ENCODE measurements at regions not wholly inside any gene's neighbourhood (a gene's known extent, or its start where the extent isn't known, plus 50 kb on each side); places are given as distances from the start of the nearest gene placed in this dataset.
"Not testable (repeated sequence)": the region's sequence is repeated elsewhere in the genome, so short reads cannot be mapped to it uniquely, and the experiment has no call there.

GRCh38 chr4:78704981-78705683, 71.0 kb upstream of the BMP2K start:
- H3K4me3 ChIP-seq (ENCODE audit: low read depth, low read length) = no peak overlapping the region
- H3K36me3 ChIP-seq (ENCODE audit: control insufficient read depth, insufficient read depth, low read length) = no peaks in the 10 kb centered on the region
- no peaks in the 10 kb centered on the region for H3K27me3 ChIP-seq (ENCODE audit: control insufficient read depth, insufficient read depth, low read length)
- no peak for DNase-seq (ENCODE audit: low read depth)
- TF ChIP-seq CTCF (IDR thresholded peaks at IDR 0.05; ENCODE audit: insufficient read depth, low read length, poor library complexity, severe bottlenecking) = no peak

GRCh38 chr4:78706302-78706701, 69.8 kb upstream of the BMP2K start:
- no peak overlapping the region for H3K4me3 ChIP-seq (ENCODE audit: low read depth, low read length)
- no peaks in the 10 kb centered on the region for H3K27me3 ChIP-seq (ENCODE audit: control insufficient read depth, insufficient read depth, low read length)
- no peak for DNase-seq (ENCODE audit: low read depth)
- H3K36me3 ChIP-seq (ENCODE audit: control insufficient read depth, insufficient read depth, low read length) = no peaks in the 10 kb centered on the region
- TF ChIP-seq CTCF (IDR thresholded peaks at IDR 0.05; ENCODE audit: insufficient read depth, low read length, poor library complexity, severe bottlenecking) = no peak

- TF ChIP-seq CTCF (IDR thresholded peaks at IDR 0.05; ENCODE audit: insufficient read depth, low read length, poor library complexity, severe bottlenecking) = no peak
- no peak for DNase-seq (ENCODE audit: low read depth)
- no peak overlapping the region for H3K4me3 ChIP-seq (ENCODE audit: low read depth, low read length)
- H3K27me3 ChIP-seq (ENCODE audit: control insufficient read depth, insufficient read depth, low read length) = no peaks in the 10 kb centered on the region
- H3K36me3 ChIP-seq (ENCODE audit: control insufficient read depth, insufficient read depth, low read length) = no peaks in the 10 kb centered on the region
Observed at GRCh38 chr4:78707268-78707667, 68.9 kb upstream of the BMP2K start.

- DNase-seq (ENCODE audit: low read depth) = no peak
- Histone ChIP-seq H3K27me3 (ENCODE audit: control insufficient read depth, insufficient read depth, low read length) (no peaks in the 10 kb centered on the region), H3K36me3 (ENCODE audit: control insufficient read depth, insufficient read depth, low read length) (no peaks in the 10 kb centered on the region), H3K4me3 (ENCODE audit: low read depth, low read length) (no peak overlapping the region)
- no peak for TF ChIP-seq CTCF (IDR thresholded peaks at IDR 0.05; ENCODE audit: insufficient read depth, low read length, poor library complexity, severe bottlenecking)
Observed at GRCh38 chr4:78707793-78708192, 68.4 kb upstream of the BMP2K start.

GRCh38 chr4:78710536-78710935, 65.6 kb upstream of the BMP2K start:
- Histone ChIP-seq H3K4me3 (ENCODE audit: low read depth, low read length) (no peak overlapping the region), H3K27me3 (ENCODE audit: control insufficient read depth, insufficient read depth, low read length) (no peaks in the 10 kb centered on the region), H3K36me3 (ENCODE audit: control insufficient read depth, insufficient read depth, low read length) (no peaks in the 10 kb centered on the region)
- no peak for TF ChIP-seq CTCF (IDR thresholded peaks at IDR 0.05; ENCODE audit: insufficient read depth, low read length, poor library complexity, severe bottlenecking)
- no peak for DNase-seq (ENCODE audit: low read depth)

GRCh38 chr4:78711676-78712075, 64.5 kb upstream of the BMP2K start:
- H3K4me3 ChIP-seq (ENCODE audit: low read depth, low read length) = no peak overlapping the region
- no peak for TF ChIP-seq CTCF (IDR thresholded peaks at IDR 0.05; ENCODE audit: insufficient read depth, low read length, poor library complexity, severe bottlenecking)
- H3K36me3 ChIP-seq (ENCODE audit: control insufficient read depth, insufficient read depth, low read length) = no peaks in the 10 kb centered on the region
- DNase-seq (ENCODE audit: low read depth) = no peak
- no peaks in the 10 kb centered on the region for H3K27me3 ChIP-seq (ENCODE audit: control insufficient read depth, insufficient read depth, low read length)

- not testable (repeated sequence) for H3K27me3 ChIP-seq (ENCODE audit: control insufficient read depth, insufficient read depth, low read length); H3K4me3 ChIP-seq (ENCODE audit: low read depth, low read length); DNase-seq (ENCODE audit: low read depth); H3K36me3 ChIP-seq (ENCODE audit: control insufficient read depth, insufficient read depth, low read length)
Observed at GRCh38 chr4:78714598-78714997, 61.6 kb upstream of the BMP2K start.

GRCh38 chr4:78715372-78715771, 60.8 kb upstream of the BMP2K start:
- H3K27me3 ChIP-seq (ENCODE audit: control insufficient read depth, insufficient read depth, low read length); DNase-seq (ENCODE audit: low read depth); H3K4me3 ChIP-seq (ENCODE audit: low read depth, low read length); H3K36me3 ChIP-seq (ENCODE audit: control insufficient read depth, insufficient read depth, low read length): not testable (repeated sequence)

GRCh38 chr4:78717712-78718111, 58.4 kb upstream of the BMP2K start:
- DNase-seq (ENCODE audit: low read depth); H3K36me3 ChIP-seq (ENCODE audit: control insufficient read depth, insufficient read depth, low read length); H3K4me3 ChIP-seq (ENCODE audit: low read depth, low read length); H3K27me3 ChIP-seq (ENCODE audit: control insufficient read depth, insufficient read depth, low read length): not testable (repeated sequence)

Measured in kidney epithelial cell (primary cell).